ENCODE measurements at regions not wholly inside any gene's neighbourhood (a gene's known extent, or its start where the extent isn't known, plus 50 kb on each side); places are given as distances from the start of the nearest gene placed in this dataset.

- H3K4me3 ChIP-seq (ENCODE audit: low read length) = no peak overlapping the region
- TF ChIP-seq CTCF (conservative IDR thresholded peaks at IDR 0.05; ENCODE audit: low read depth, low read length) = no peak
- DNase-seq (ENCODE audit: low read depth) = no peak
Observed at GRCh38 chr10:124176349-124177179, 83.2 kb upstream of the CHST15 start.

- no peak for DNase-seq (ENCODE audit: low read depth)
- H3K4me3 ChIP-seq (ENCODE audit: low read length) = no peak overlapping the region
- TF ChIP-seq CTCF (conservative IDR thresholded peaks at IDR 0.05; ENCODE audit: low read depth, low read length) = no peak
Observed at GRCh38 chr10:124175701-124176348, 82.4 kb upstream of the CHST15 start.

- no peak overlapping the region for H3K4me3 ChIP-seq (ENCODE audit: low read length)
- no peak for TF ChIP-seq CTCF (conservative IDR thresholded peaks at IDR 0.05; ENCODE audit: low read depth, low read length)
- no peak for DNase-seq (ENCODE audit: low read depth)
Observed at GRCh38 chr10:124174673-124175645, 81.6 kb upstream of the CHST15 start.

GRCh38 chr10:124174071-124174566, 80.7 kb upstream of the CHST15 start:
- no peak for DNase-seq (ENCODE audit: low read depth)

DNA sequence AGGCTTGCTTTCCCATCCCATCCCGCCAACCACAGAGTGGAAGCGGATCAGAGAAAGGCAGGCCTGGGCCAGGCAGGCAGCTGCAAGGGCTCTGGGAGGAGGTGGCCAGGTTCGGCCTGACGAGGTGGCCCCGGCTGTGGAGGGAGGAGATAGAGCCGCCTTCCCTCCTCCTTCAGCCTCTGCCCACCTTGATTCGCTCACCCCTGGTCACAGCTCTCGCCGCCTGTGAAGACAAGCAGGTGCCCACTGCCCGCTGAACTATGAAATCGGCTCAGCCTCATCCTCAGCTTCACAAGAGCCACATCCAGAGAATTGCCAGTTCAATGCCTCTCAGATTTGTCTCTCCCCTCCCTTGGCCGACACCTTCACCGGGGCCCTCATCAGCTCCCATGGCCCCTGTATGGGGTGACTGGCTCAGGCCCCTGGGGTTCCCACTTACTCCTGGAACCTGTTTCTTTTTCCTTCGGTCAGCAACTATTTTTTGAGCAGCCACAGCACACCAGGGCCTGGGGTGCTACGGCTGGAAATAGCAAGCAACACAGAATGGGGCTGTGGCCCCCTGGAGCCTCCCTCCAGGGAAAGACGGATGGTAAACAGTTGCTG, 80.0 kb upstream of the CHST15 start:
- TF ChIP-seq CTCF (conservative IDR thresholded peaks at IDR 0.05; ENCODE audit: low read depth, low read length) = no peak
- no peak overlapping the region for H3K4me3 ChIP-seq (ENCODE audit: low read length)
- DNase-seq (ENCODE audit: low read depth) = no peak

More at GRCh38 chr10:124174071-124174566, 80.7 kb upstream of the CHST15 start:
- no peak for TF ChIP-seq CTCF (conservative IDR thresholded peaks at IDR 0.05; ENCODE audit: low read depth, low read length)
- H3K4me3 ChIP-seq (ENCODE audit: low read length) = no peak overlapping the region

DNA sequence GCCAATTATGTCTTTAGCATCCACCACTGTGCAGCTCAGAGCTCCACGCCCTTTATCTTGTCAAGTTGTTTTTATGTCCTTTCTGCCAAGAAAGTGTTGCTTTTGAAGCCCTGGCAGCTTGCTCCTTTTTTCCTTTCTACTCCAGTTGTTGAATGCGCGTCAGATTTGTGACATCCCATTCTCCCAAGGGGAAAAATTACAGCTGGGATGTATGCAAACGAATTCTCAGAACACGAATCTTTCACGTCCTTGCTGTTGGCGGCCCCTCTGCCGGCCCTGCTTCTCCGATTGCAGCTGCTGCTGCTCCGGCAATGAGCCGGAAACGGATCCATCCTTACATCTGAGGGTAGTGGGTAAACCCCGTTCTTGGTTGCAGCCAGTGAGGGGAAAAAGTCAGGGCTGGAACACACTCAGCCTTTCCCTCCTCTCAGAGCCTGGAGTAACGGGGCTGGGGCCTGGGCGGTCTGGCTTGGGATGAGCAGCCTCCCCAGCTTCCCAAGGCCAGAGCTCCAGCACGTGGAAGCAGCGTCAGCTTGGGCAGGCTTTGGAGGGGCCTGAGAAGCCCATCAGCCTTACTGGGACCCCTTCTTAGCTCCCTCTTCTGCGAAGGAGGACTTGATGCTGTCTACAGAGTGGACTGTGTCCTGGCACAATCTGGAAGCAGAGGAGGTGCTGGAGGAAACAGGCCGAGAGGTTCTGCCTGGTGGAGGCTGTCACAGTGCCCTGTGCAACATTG, 79.0 kb upstream of the CHST15 start:
- no peak overlapping the region for H3K4me3 ChIP-seq (ENCODE audit: low read length)
- TF ChIP-seq CTCF (conservative IDR thresholded peaks at IDR 0.05; ENCODE audit: low read depth, low read length) = no peak
- no peak for DNase-seq (ENCODE audit: low read depth)

All from retinal pigment epithelial cell (primary cell).